ENCODE measurements at regions not wholly inside any gene's neighbourhood (a gene's known extent, or its start where the extent isn't known, plus 50 kb on each side); places are given as distances from the start of the nearest gene placed in this dataset.
"Not testable (repeated sequence)": the region's sequence is repeated elsewhere in the genome, so short reads cannot be mapped to it uniquely, and the experiment has no call there.

GRCh38 chr10:108608860-108609259, 1314.5 kb downstream of the XPNPEP1 start:
- DNase-seq (ENCODE audit: low read depth) = no peak

GRCh38 chr10:108601851-108602250, 1321.5 kb downstream of the XPNPEP1 start:
- DNase-seq (ENCODE audit: low read depth) = no peak

- DNase-seq (ENCODE audit: low read depth) = not testable (repeated sequence)
Measured at GRCh38 chr10:108600511-108600910, 1322.8 kb downstream of the XPNPEP1 start.

- DNase-seq (ENCODE audit: low read depth) = not testable (repeated sequence)
Measured at GRCh38 chr10:108599317-108599716, 1324.0 kb downstream of the XPNPEP1 start.

- DNase-seq (ENCODE audit: low read depth) = no peak
Measured at GRCh38 chr10:108598831-108599230, 1324.5 kb downstream of the XPNPEP1 start.

GRCh38 chr10:108598320-108598695, 1325.0 kb downstream of the XPNPEP1 start:
- no peak for DNase-seq (ENCODE audit: low read depth)

GRCh38 chr10:108597657-108598319, 1325.5 kb downstream of the XPNPEP1 start:
- DNase-seq (ENCODE audit: low read depth) = no peak

- DNase-seq (ENCODE audit: low read depth) = no peak
Measured at GRCh38 chr10:108597031-108597430, 1326.3 kb downstream of the XPNPEP1 start.

- DNase-seq (ENCODE audit: low read depth) = no peak
Measured at GRCh38 chr10:108592956-108593355, 1330.4 kb downstream of the XPNPEP1 start.

GRCh38 chr10:108591417-108591816, 1331.9 kb downstream of the XPNPEP1 start:
- no peak for DNase-seq (ENCODE audit: low read depth)

GRCh38 chr10:108586424-108586823, 1336.9 kb downstream of the XPNPEP1 start:
- no peak for DNase-seq (ENCODE audit: low read depth)

GRCh38 chr10:108583877-108584276, 1339.4 kb downstream of the XPNPEP1 start:
- DNase-seq (ENCODE audit: low read depth) = no peak

GRCh38 chr10:108582888-108583287, 1340.4 kb downstream of the XPNPEP1 start:
- DNase-seq (ENCODE audit: low read depth) = no peak

GRCh38 chr10:108582387-108582786, 1340.9 kb downstream of the XPNPEP1 start:
- no peak for DNase-seq (ENCODE audit: low read depth)

- DNase-seq (ENCODE audit: low read depth) = no peak
Measured at GRCh38 chr10:108578258-108578657, 1345.1 kb downstream of the XPNPEP1 start.

- DNase-seq (ENCODE audit: low read depth) = no peak
Measured at GRCh38 chr10:108574233-108574632, 1349.1 kb downstream of the XPNPEP1 start.

GRCh38 chr10:108568824-108569223, 1354.5 kb downstream of the XPNPEP1 start:
- no peak for DNase-seq (ENCODE audit: low read depth)

- no peak for DNase-seq (ENCODE audit: low read depth)
Measured at GRCh38 chr10:108567899-108568752, 1355.2 kb downstream of the XPNPEP1 start.

GRCh38 chr10:108566316-108567107, 1356.8 kb downstream of the XPNPEP1 start:
- DNase-seq (ENCODE audit: low read depth) = no peak

GRCh38 chr10:108562105-108562504, 1361.2 kb downstream of the XPNPEP1 start:
- no peak for DNase-seq (ENCODE audit: low read depth)

- no peak for DNase-seq (ENCODE audit: low read depth)
Measured at GRCh38 chr10:108561649-108562048, 1361.7 kb downstream of the XPNPEP1 start.

GRCh38 chr10:108560488-108560887, 1362.8 kb downstream of the XPNPEP1 start:
- no peak for DNase-seq (ENCODE audit: low read depth)
